ENCODE measurements at regions not wholly inside any gene's neighbourhood (a gene's known extent, or its start where the extent isn't known, plus 50 kb on each side); places are given as distances from the start of the nearest gene placed in this dataset.

DNA sequence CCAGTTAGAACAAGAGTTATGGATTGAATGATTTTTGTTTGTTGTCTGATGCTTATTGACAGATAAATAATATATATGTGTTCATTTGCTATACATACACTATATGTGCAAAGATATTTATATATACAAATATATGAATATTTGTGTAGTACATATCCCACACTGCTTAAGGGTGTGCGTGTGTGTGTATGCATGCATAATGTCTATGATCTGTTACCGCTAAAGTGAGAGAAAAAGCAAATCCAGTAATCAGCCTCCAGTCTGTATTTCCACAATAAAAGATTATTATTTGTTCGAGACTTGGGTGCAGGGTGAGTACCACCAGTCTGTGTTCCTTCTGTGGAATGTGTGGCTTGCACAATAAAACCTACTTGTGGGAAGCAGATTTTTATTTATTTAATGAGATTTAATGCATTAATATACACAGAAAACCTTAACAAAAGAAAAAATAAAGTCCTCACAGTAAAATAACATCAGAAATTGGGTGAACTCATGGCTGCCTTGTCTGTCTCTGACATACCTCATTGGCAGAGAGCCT is 366.0 kb upstream of the TBL1XR1 start:
- TF ChIP-seq, protein P1, sequence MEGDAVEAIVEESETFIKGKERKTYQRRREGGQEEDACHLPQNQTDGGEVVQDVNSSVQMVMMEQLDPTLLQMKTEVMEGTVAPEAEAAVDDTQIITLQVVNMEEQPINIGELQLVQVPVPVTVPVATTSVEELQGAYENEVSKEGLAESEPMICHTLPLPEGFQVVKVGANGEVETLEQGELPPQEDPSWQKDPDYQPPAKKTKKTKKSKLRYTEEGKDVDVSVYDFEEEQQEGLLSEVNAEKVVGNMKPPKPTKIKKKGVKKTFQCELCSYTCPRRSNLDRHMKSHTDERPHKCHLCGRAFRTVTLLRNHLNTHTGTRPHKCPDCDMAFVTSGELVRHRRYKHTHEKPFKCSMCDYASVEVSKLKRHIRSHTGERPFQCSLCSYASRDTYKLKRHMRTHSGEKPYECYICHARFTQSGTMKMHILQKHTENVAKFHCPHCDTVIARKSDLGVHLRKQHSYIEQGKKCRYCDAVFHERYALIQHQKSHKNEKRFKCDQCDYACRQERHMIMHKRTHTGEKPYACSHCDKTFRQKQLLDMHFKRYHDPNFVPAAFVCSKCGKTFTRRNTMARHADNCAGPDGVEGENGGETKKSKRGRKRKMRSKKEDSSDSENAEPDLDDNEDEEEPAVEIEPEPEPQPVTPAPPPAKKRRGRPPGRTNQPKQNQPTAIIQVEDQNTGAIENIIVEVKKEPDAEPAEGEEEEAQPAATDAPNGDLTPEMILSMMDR (IDR thresholded peaks at IDR 0.05): no peak
- TF ChIP-seq POLR2A (IDR thresholded peaks at IDR 0.05): no peak

All from thyroid gland (tissue), 4 donors.